ENCODE measurements at regions not wholly inside any gene's neighbourhood (a gene's known extent, or its start where the extent isn't known, plus 50 kb on each side); places are given as distances from the start of the nearest gene placed in this dataset.

GRCh38 chr3:159804726-159805410 is 183.8 kb upstream of the IL12A start:
- H3K27ac ChIP-seq = no peak overlapping the region
- DNase-seq (ENCODE audit: low spot score) = peak; percentile 91
- H3K9me3 ChIP-seq (ENCODE audit: low read depth) = no peaks in the 10 kb centered on the region
- H4K20me1 ChIP-seq (ENCODE audit: insufficient read depth, poor library complexity, severe bottlenecking) = no peaks in the 10 kb centered on the region
- 66% methylated on average over 5 of the region's 5 CpGs for WGBS (ENCODE audit: low lambda C conversion rate, missing lambda C conversion rate)
- H3K27me3 ChIP-seq = no peaks in the 10 kb centered on the region
- no peaks in the 10 kb centered on the region for H3K9me2 ChIP-seq (replicated peaks; ENCODE audit: insufficient read depth)
- H3K79me2 ChIP-seq = peaks cover 18% of the 10 kb centered on the region
- no peak overlapping the region for H3K4me2 ChIP-seq
- no peak overlapping the region for H3K4me3 ChIP-seq
- TF ChIP-seq, protein P1, sequence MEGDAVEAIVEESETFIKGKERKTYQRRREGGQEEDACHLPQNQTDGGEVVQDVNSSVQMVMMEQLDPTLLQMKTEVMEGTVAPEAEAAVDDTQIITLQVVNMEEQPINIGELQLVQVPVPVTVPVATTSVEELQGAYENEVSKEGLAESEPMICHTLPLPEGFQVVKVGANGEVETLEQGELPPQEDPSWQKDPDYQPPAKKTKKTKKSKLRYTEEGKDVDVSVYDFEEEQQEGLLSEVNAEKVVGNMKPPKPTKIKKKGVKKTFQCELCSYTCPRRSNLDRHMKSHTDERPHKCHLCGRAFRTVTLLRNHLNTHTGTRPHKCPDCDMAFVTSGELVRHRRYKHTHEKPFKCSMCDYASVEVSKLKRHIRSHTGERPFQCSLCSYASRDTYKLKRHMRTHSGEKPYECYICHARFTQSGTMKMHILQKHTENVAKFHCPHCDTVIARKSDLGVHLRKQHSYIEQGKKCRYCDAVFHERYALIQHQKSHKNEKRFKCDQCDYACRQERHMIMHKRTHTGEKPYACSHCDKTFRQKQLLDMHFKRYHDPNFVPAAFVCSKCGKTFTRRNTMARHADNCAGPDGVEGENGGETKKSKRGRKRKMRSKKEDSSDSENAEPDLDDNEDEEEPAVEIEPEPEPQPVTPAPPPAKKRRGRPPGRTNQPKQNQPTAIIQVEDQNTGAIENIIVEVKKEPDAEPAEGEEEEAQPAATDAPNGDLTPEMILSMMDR (IDR thresholded peaks at IDR 0.05; ENCODE audit: poor library complexity) = peak; percentile 93
- no peak for TF ChIP-seq EZH2 (IDR thresholded peaks at IDR 0.05; ENCODE audit: borderline replicate concordance)
- H3K4me1 ChIP-seq (ENCODE audit: insufficient read depth) = peaks cover 7% of the 10 kb centered on the region
- no peaks in the 10 kb centered on the region for H3K36me3 ChIP-seq (replicated peaks; ENCODE audit: insufficient read depth, low read depth)
- H2AFZ ChIP-seq = no peak overlapping the region

DNA sequence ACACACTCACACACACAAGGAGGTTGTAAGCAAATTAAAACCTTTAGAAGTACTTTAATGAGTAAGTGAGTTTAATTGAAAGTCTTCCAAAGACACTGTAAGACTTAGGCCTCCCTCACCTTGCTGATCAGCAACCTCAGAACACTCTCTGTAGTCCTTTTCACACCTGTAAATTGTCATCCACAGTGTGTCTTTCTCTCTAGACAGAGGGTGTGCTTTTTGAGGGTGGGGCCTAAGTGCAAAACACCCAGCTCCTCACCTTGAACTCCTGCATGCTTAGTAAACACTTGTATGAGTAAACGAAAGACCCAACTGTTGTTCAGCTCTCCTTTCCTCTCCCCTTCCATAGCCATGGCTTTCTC is 183.2 kb upstream of the IL12A start:
- no peaks in the 10 kb centered on the region for H3K9me3 ChIP-seq (ENCODE audit: low read depth)
- no peaks in the 10 kb centered on the region for H3K9me2 ChIP-seq (replicated peaks; ENCODE audit: insufficient read depth)
- H3K27me3 ChIP-seq = no peaks in the 10 kb centered on the region
- H3K79me2 ChIP-seq = peaks cover 18% of the 10 kb centered on the region
- H2AFZ ChIP-seq = no peak overlapping the region
- no peak overlapping the region for H3K4me2 ChIP-seq
- no peak overlapping the region for H3K27ac ChIP-seq
- no peaks in the 10 kb centered on the region for H4K20me1 ChIP-seq (ENCODE audit: insufficient read depth, poor library complexity, severe bottlenecking)
- H3K4me3 ChIP-seq = no peak overlapping the region
- 81% methylated on average over 1 of the region's 1 CpG for WGBS (ENCODE audit: low lambda C conversion rate, missing lambda C conversion rate)
- no peak for DNase-seq (ENCODE audit: low spot score)
- no peaks in the 10 kb centered on the region for H3K36me3 ChIP-seq (replicated peaks; ENCODE audit: insufficient read depth, low read depth)
- no peak for TF ChIP-seq EZH2 (IDR thresholded peaks at IDR 0.05; ENCODE audit: borderline replicate concordance)
- TF ChIP-seq, protein P1 (IDR thresholded peaks at IDR 0.05; ENCODE audit: poor library complexity) = no peak
- no peak for TF ChIP-seq EZH2phosphoT487 (IDR thresholded peaks at IDR 0.05; ENCODE audit: low read depth, severe bottlenecking, unreplicated experiment)
- peaks cover 7% of the 10 kb centered on the region for H3K4me1 ChIP-seq (ENCODE audit: insufficient read depth)

DNA sequence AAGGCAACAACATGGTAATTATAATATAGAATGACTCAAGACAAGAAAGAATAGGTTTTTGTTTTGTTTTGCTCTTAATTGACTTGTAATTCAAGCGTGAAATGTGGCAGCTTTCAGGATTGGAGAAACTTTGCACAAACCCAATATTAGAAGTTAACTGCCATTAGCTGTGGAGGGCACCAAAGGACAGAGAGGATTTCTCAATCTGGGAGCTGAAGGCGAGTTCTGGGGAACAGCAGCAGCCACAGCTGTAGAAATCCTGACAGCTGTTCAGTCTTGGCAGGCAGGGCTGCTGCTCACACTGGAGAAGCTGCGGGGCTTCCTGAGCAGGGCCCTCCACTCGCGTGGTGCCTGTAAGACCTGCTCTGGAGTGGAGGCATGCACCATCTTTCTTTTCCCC is 182.2 kb upstream of the IL12A start:
- Histone ChIP-seq H3K4me3 (no peak overlapping the region), H3K27me3 (no peaks in the 10 kb centered on the region), H3K9me3 (ENCODE audit: low read depth) (no peaks in the 10 kb centered on the region), H3K79me2 (peaks cover 13% of the 10 kb centered on the region), H3K4me2 (no peak overlapping the region), H3K9me2 (replicated peaks; ENCODE audit: insufficient read depth) (no peaks in the 10 kb centered on the region), H4K20me1 (ENCODE audit: insufficient read depth, poor library complexity, severe bottlenecking) (no peaks in the 10 kb centered on the region), H3K4me1 (ENCODE audit: insufficient read depth) (peaks cover 5% of the 10 kb centered on the region), H3K27ac (no peak overlapping the region), H3K36me3 (replicated peaks; ENCODE audit: insufficient read depth, low read depth) (no peaks in the 10 kb centered on the region), H2AFZ (no peak overlapping the region)
- WGBS (ENCODE audit: low lambda C conversion rate, missing lambda C conversion rate) = 72% methylated on average over 5 of the region's 5 CpGs
- TF ChIP-seq EZH2phosphoT487 (IDR thresholded peaks at IDR 0.05; ENCODE audit: low read depth, severe bottlenecking, unreplicated experiment) (no peak), EZH2 (IDR thresholded peaks at IDR 0.05; ENCODE audit: borderline replicate concordance) (no peak)
- no peak for DNase-seq (ENCODE audit: low spot score)

- H2AFZ ChIP-seq = no peak overlapping the region
- H3K36me3 ChIP-seq (replicated peaks; ENCODE audit: insufficient read depth, low read depth) = no peaks in the 10 kb centered on the region
- H3K27me3 ChIP-seq = no peaks in the 10 kb centered on the region
- no peaks in the 10 kb centered on the region for H4K20me1 ChIP-seq (ENCODE audit: insufficient read depth, poor library complexity, severe bottlenecking)
- 80% methylated on average over 3 of the region's 3 CpGs for whole genome bisulfite sequencing (ENCODE audit: low lambda C conversion rate, missing lambda C conversion rate)
- no peak for DNase-seq (ENCODE audit: low spot score)
- H3K79me2 ChIP-seq = peaks cover 10% of the 10 kb centered on the region
- no peaks in the 10 kb centered on the region for H3K9me3 ChIP-seq (ENCODE audit: low read depth)
- H3K4me1 ChIP-seq (ENCODE audit: insufficient read depth) = peaks cover 5% of the 10 kb centered on the region
- H3K4me3 ChIP-seq = no peak overlapping the region
- no peak overlapping the region for H3K4me2 ChIP-seq
- no peak overlapping the region for H3K27ac ChIP-seq
- TF ChIP-seq, protein P1 (IDR thresholded peaks at IDR 0.05; ENCODE audit: poor library complexity) = no peak
- no peak for TF ChIP-seq EZH2 (IDR thresholded peaks at IDR 0.05; ENCODE audit: borderline replicate concordance)
- no peak for TF ChIP-seq EZH2phosphoT487 (IDR thresholded peaks at IDR 0.05; ENCODE audit: low read depth, severe bottlenecking, unreplicated experiment)
- no peaks in the 10 kb centered on the region for H3K9me2 ChIP-seq (replicated peaks; ENCODE audit: insufficient read depth)
Observed at GRCh38 chr3:159807137-159808040, 181.2 kb upstream of the IL12A start.

Data from hepatocyte (in vitro differentiated cells).